ENCODE measurements at regions not wholly inside any gene's neighbourhood (a gene's known extent, or its start where the extent isn't known, plus 50 kb on each side); places are given as distances from the start of the nearest gene placed in this dataset.

DNA sequence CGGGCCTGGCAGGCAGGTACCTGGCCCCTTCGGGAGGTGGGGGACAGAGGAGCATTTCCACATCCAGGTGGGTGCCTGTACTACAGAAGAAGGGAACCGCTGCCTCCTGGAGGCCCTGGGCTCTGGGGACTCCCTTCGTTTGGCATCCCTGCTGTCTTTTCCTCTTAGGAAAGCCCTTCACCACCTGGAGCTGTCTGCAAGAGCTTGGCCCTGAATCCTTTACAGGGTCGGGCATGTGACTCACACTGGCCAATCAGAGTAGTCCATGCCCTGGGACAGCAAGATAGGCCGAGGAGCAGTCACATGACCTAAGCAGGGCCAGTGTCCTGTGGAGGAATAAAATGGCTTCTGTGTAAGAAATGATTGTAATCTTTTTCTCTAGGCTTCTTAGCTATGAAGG is 224.9 kb downstream of the ANKRD60 start:
- TF ChIP-seq, protein P1, sequence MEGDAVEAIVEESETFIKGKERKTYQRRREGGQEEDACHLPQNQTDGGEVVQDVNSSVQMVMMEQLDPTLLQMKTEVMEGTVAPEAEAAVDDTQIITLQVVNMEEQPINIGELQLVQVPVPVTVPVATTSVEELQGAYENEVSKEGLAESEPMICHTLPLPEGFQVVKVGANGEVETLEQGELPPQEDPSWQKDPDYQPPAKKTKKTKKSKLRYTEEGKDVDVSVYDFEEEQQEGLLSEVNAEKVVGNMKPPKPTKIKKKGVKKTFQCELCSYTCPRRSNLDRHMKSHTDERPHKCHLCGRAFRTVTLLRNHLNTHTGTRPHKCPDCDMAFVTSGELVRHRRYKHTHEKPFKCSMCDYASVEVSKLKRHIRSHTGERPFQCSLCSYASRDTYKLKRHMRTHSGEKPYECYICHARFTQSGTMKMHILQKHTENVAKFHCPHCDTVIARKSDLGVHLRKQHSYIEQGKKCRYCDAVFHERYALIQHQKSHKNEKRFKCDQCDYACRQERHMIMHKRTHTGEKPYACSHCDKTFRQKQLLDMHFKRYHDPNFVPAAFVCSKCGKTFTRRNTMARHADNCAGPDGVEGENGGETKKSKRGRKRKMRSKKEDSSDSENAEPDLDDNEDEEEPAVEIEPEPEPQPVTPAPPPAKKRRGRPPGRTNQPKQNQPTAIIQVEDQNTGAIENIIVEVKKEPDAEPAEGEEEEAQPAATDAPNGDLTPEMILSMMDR (IDR thresholded peaks at IDR 0.05; ENCODE audit: low read depth, low read length): no peak
- no peak for TF ChIP-seq EZH2phosphoT487 (IDR thresholded peaks at IDR 0.05; ENCODE audit: low read depth)
